IMR-90 (cell line): ENCODE measurements at regions not wholly inside any gene's neighbourhood (a gene's known extent, or its start where the extent isn't known, plus 50 kb on each side); places are given as distances from the start of the nearest gene placed in this dataset.
"Not testable (repeated sequence)": the region's sequence is repeated elsewhere in the genome, so short reads cannot be mapped to it uniquely, and the experiment has no call there.

ENCODE experiments used
- ATAC-seq: fragments of 200-7000 bp; cut with Tn5 transposase; 2 replicates; pipeline ENCODE4 v1.9.1; 2020; ENCODE audit warnings: low read depth, mild to moderate bottlenecking, moderate library complexity
- BruUV-seq: library from RNA; stranded (reverse); fragments of 400-500 nt; replicated peaks from 2 replicates; lab custom pipeline; 2021; lab: Mats Ljungman, UMichigan
- CTCF ChIA-PET: fragments of 300-600 bp; formaldehyde crosslinking; extraction: SDS; loops from one replicate; lab custom pipeline; 2021; ENCODE audit warnings: antibody characterized with exemption; lab: Yijun Ruan, JAX
- POLR2A ChIA-PET: fragments of 300-600 bp; sonication (Branson Sonifier 250); formaldehyde crosslinking; loops from one replicate; lab custom pipeline; 2022; ENCODE audit warnings: antibody characterized with exemption; ENCODE audit not compliant: unreplicated experiment; lab: Charles Lee
- DNase-seq: peaks from one replicate; pipeline ENCODE4 v3.0.0; 2013
- H2AFZ ChIP-seq: replicated peaks from 2 replicates; pipeline ENCODE3; 2013; ENCODE audit warnings: low read length, mild to moderate bottlenecking; ENCODE audit not compliant: poor library complexity
- H2AK5ac ChIP-seq: 2 replicates; pipeline ENCODE4 v1.6.1; 2013; ENCODE audit warnings: low read depth, low read length, inconsistent platforms
- H2AK9ac ChIP-seq: replicated peaks from 2 replicates; pipeline ENCODE3; 2013; ENCODE audit warnings: mild to moderate bottlenecking, low read depth, low read length, moderate library complexity; ENCODE audit not compliant: poor library complexity
- H2BK120ac ChIP-seq: 2 replicates; pipeline ENCODE4 v1.6.1; 2013; ENCODE audit warnings: low read depth, low read length, inconsistent platforms
- H2BK15ac ChIP-seq: 3 replicates; pipeline ENCODE4 v1.6.1; 2013; ENCODE audit warnings: low read depth, low read length, inconsistent platforms
- H2BK20ac ChIP-seq: 2 replicates; pipeline ENCODE4 v1.6.1; 2013; ENCODE audit warnings: low read depth, mild to moderate bottlenecking, inconsistent platforms, low read length, moderate library complexity
- H2BK5ac ChIP-seq: 2 replicates; pipeline ENCODE4 v1.6.1; 2013; ENCODE audit warnings: mild to moderate bottlenecking, low read depth, low read length, inconsistent platforms; ENCODE audit not compliant: poor library complexity, severe bottlenecking
- H3K14ac ChIP-seq: replicated peaks from 2 replicates; pipeline ENCODE4 v1.6.1; 2013; ENCODE audit warnings: low read depth, low read length, inconsistent platforms
- H3K18ac ChIP-seq: 2 replicates; pipeline ENCODE4 v1.6.1; 2013; ENCODE audit warnings: low read depth, low read length, control low read depth
- H3K23ac ChIP-seq: 2 replicates; pipeline ENCODE4 v1.6.1; 2013; ENCODE audit warnings: low read depth, low read length, inconsistent platforms
- H3K27ac ChIP-seq: 2 replicates; pipeline ENCODE4 v1.5.1; 2013; ENCODE audit warnings: mild to moderate bottlenecking, control low read depth, low read length; ENCODE audit not compliant: insufficient read depth
- H3K27me3 ChIP-seq: 2 replicates; pipeline ENCODE4 v1.6.1; 2013; ENCODE audit warnings: low read length; ENCODE audit not compliant: control insufficient read depth, insufficient read depth
- H3K36me3 ChIP-seq: 2 replicates; pipeline ENCODE4 v1.6.1; 2013; ENCODE audit warnings: low read length, mixed read lengths; ENCODE audit not compliant: control insufficient read depth, insufficient read depth
- H3K4ac ChIP-seq: 2 replicates; pipeline ENCODE4 v1.6.1; 2013; ENCODE audit warnings: low read depth, low read length, inconsistent platforms
- H3K4me1 ChIP-seq: 2 replicates; pipeline ENCODE4 v1.6.1; 2013; ENCODE audit warnings: low read length, mixed read lengths; ENCODE audit not compliant: control insufficient read depth, insufficient read depth
- H3K4me2 ChIP-seq: 2 replicates; pipeline ENCODE4 v1.6.1; 2013; ENCODE audit warnings: low read depth, mild to moderate bottlenecking, control low read depth, low read length, moderate library complexity
- H3K4me3 ChIP-seq: 2 replicates; pipeline ENCODE4 v1.5.1; 2013; ENCODE audit warnings: low read depth, mild to moderate bottlenecking, control low read depth, low read length, moderate library complexity; ENCODE audit not compliant: insufficient read depth
- H3K56ac ChIP-seq: 2 replicates; pipeline ENCODE4 v1.6.1; 2013; ENCODE audit warnings: low read length, inconsistent platforms; ENCODE audit not compliant: insufficient read depth; ENCODE audit errors: extremely low read depth
- H3K79me1 ChIP-seq, 2 experiments: 2 replicates each; pipeline ENCODE4 v1.6.1; 2013; ENCODE audit warnings: low read length in 2 of 2, inconsistent platforms in 1 of 2, low read depth in 1 of 2
- H3K9ac ChIP-seq: 2 replicates; pipeline ENCODE4 v1.6.1; 2013; ENCODE audit warnings: low read depth, low read length, control low read depth
- H3K9me1 ChIP-seq: 2 replicates; pipeline ENCODE4 v1.6.1; 2013; ENCODE audit warnings: low read length, inconsistent platforms; ENCODE audit not compliant: insufficient read depth
- H3K9me3 ChIP-seq: 2 replicates; pipeline ENCODE4 v1.6.1; 2013; ENCODE audit warnings: low read length; ENCODE audit not compliant: control insufficient read depth, insufficient read depth
- H4K20me1 ChIP-seq: 2 replicates; pipeline ENCODE4 v1.6.1; 2013; ENCODE audit warnings: low read length, inconsistent platforms; ENCODE audit not compliant: insufficient read depth
- H4K5ac ChIP-seq: 2 replicates; pipeline ENCODE4 v1.6.1; 2013; ENCODE audit warnings: mild to moderate bottlenecking, low read depth, low read length, control low read depth
- H4K8ac ChIP-seq, 2 experiments: 2 replicates each; pipeline ENCODE4 v1.6.1; 2013; ENCODE audit warnings: low read depth in 2 of 2, low read length in 2 of 2, control low read depth in 1 of 2, inconsistent platforms in 1 of 2
- H4K91ac ChIP-seq: 2 replicates; pipeline ENCODE4 v1.6.1; 2013; ENCODE audit warnings: low read depth, low read length, inconsistent platforms; ENCODE audit not compliant: insufficient read depth
- WGBS, 2 experiments: methylation state at CpG; one replicate each; pipeline versions ENCODE4 v1.1.5 to v1.1.7; 2013; ENCODE audit warnings: missing lambda C conversion rate in 2 of 2; ENCODE audit not compliant: insufficient read length in 1 of 2; ENCODE audit errors: extremely low coverage in 2 of 2; 5-methylcytosine and 5-hydroxymethylcytosine counted together
- dilution Hi-C: fragments of 300-500 bp; cut with HindIII; formaldehyde crosslinking; loops from one replicate; pipeline ENCODE4 v1.14.3; 2018; ENCODE audit warnings: low sequenced_read_pairs; ENCODE audit not compliant: unreplicated experiment
- in situ Hi-C: fragments of 300-500 bp; cut with MboI; formaldehyde crosslinking; loops from 3 replicates; pipeline ENCODE4 v1.14.3; 2019; ENCODE audit warnings: low sequenced_read_pairs, inconsistent platforms, mixed read lengths
- intact Hi-C: fragments of 100-400 bp; cut with micrococcal nuclease; formaldehyde crosslinking; loops from 2 replicates; pipeline ENCODE4 v1.10.0; 2022

DNA sequence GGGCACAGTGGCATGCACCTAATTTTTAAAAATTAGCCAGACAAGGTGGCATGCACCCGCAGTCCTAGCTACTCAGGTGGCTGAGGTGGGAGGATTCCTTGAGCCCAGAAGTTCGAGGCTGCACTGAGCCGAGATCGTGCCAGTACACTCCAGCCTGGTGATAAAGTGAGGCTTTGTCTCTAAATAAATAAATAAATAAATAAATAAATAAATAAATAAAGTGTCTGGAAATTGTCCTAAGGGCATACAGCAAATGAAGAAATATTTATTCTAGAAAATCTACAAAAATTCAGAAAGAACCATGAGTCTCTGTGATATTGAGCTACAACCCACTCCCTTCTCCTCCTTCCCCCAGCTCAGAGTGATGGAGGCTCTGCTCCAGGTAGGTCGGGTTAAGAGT is 55.4 kb upstream of the THOC3 start:
- H4K91ac ChIP-seq, H3K4me1 ChIP-seq, H3K27me3 ChIP-seq, H2AFZ ChIP-seq, intact Hi-C loops, H3K18ac ChIP-seq, H3K79me1 ChIP-seq, H2AK9ac ChIP-seq, H4K8ac ChIP-seq, DNase-seq, BruUV-seq, H3K36me3 ChIP-seq, ATAC-seq, H3K4ac ChIP-seq, H3K9me3 ChIP-seq, H2BK15ac ChIP-seq, H4K5ac ChIP-seq, H3K4me2 ChIP-seq, H3K14ac ChIP-seq, H2AK5ac ChIP-seq, H4K20me1 ChIP-seq, H3K23ac ChIP-seq, H2BK120ac ChIP-seq, CTCF ChIA-PET, POLR2A ChIA-PET, H3K4me3 ChIP-seq, H2BK20ac ChIP-seq, in situ Hi-C loops, H3K9me1 ChIP-seq, H3K27ac ChIP-seq, dilution Hi-C loops, H3K9ac ChIP-seq, H2BK5ac ChIP-seq, H3K56ac ChIP-seq: not testable (repeated sequence)
- no CpG with 5 or more reads among the region's 5 CpGs for WGBS, 2 experiments

DNA sequence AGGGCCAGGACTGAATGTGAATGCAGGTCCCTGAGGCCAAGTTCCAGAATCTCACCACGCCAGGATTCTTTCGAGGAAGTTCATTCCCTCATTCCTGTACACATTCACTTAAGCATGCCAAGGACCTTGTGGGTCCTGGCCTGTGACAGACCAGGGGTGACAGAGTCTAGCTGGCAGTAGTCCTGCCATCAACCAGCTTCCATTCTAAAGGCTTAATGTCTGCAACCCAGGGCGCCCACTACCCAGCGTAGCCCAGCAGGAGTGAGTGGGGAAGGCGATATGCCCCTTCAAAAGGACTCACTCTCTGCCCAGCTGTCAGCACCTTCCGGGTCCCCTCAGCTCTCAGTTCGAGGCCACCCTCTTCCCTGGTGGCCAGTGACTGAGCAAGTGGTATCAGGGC is 61.3 kb upstream of the THOC3 start:
- ATAC-seq, H3K9ac ChIP-seq, H4K5ac ChIP-seq, H3K14ac ChIP-seq, in situ Hi-C loops, H3K56ac ChIP-seq, H3K36me3 ChIP-seq, H3K79me1 ChIP-seq, H3K4ac ChIP-seq, H4K20me1 ChIP-seq, intact Hi-C loops, DNase-seq, H2BK120ac ChIP-seq, H3K27me3 ChIP-seq, H2BK15ac ChIP-seq, H2AFZ ChIP-seq, H3K23ac ChIP-seq, H4K91ac ChIP-seq, POLR2A ChIA-PET, H3K4me2 ChIP-seq, CTCF ChIA-PET, H3K27ac ChIP-seq, H3K18ac ChIP-seq, H2AK9ac ChIP-seq, H2AK5ac ChIP-seq, H2BK20ac ChIP-seq, H3K4me1 ChIP-seq, H4K8ac ChIP-seq, H3K9me1 ChIP-seq, H2BK5ac ChIP-seq, H3K9me3 ChIP-seq, BruUV-seq, H3K4me3 ChIP-seq, dilution Hi-C loops: not testable (repeated sequence)
- WGBS, 2 experiments = no CpG with 5 or more reads among the region's 7 CpGs
